GM12878 (cell line): ENCODE measurements at regions not wholly inside any gene's neighbourhood (a gene's known extent, or its start where the extent isn't known, plus 50 kb on each side); places are given as distances from the start of the nearest gene placed in this dataset.

Source experiments
- ATAC-seq: fragments of 200-7000 bp; cut with Tn5 transposase; 3 replicates; pipeline ENCODE4 v1.9.1; 2020; ENCODE audit warnings: mild to moderate bottlenecking, moderate library complexity
- BruUV-seq: library from RNA; stranded (reverse); fragments of 400-500 nt; replicated peaks from 2 replicates; lab custom pipeline; 2021; lab: Mats Ljungman, UMichigan
- CTCF ChIA-PET: fragments of 300-600 bp; sonication (Branson Sonifier 250); formaldehyde crosslinking; extraction: SDS; loops from one replicate; lab custom pipeline; 2021; ENCODE audit warnings: inconsistent platforms; lab: Yijun Ruan, JAX
- POLR2A ChIA-PET: fragments of 350-600 bp; formaldehyde crosslinking; extraction: SDS; loops from one replicate; lab custom pipeline; 2021; ENCODE audit warnings: inconsistent platforms; lab: Charles Lee
- RAD21 ChIA-PET: fragments of 300-600 bp; sonication (Branson Sonifier 250); formaldehyde crosslinking; loops from one replicate; lab custom pipeline; 2023; ENCODE audit warnings: antibody characterized with exemption; ENCODE audit not compliant: unreplicated experiment; lab: Charles Lee
- SMC1A ChIA-PET: fragments of 300-600 bp; sonication (Branson Sonifier 250); formaldehyde crosslinking; loops from one replicate; lab custom pipeline; 2023; ENCODE audit not compliant: unreplicated experiment, uncharacterized antibody; lab: Charles Lee
- DNase-seq: peaks from one replicate; pipeline ENCODE4 v3.0.0-alpha.2; 2011; ENCODE audit warnings: low read depth, low spot score
- FAIRE-seq: peaks from 3 replicates; lab custom pipeline; 2011; peaks lifted over from hg19 to GRCh38; lab: Jason Lieb, UNC
- H2AFZ ChIP-seq: 2 replicates; pipeline ENCODE4 v1.6.0; 2011; ENCODE audit warnings: low read depth, low read length, control low read depth; ENCODE audit not compliant: control insufficient read depth
- H3K27ac ChIP-seq: 2 replicates; pipeline ENCODE4 v1.5.1; 2011; ENCODE audit warnings: control low read depth; ENCODE audit not compliant: control insufficient read depth, insufficient read depth
- H3K27me3 ChIP-seq, 2 experiments: replicated peaks in 1 of 2; 2 replicates each; pipeline versions ENCODE4 v1.6.0 to v1.6.1; 2011; ENCODE audit warnings: low read length in 1 of 2; ENCODE audit not compliant: control insufficient read depth in 2 of 2, insufficient read depth in 2 of 2
- H3K36me3 ChIP-seq, 2 experiments: 2 replicates each; pipeline ENCODE4 v1.5.1; 2011; ENCODE audit warnings: low read length in 1 of 2; ENCODE audit not compliant: control insufficient read depth in 2 of 2, insufficient read depth in 2 of 2
- H3K4me1 ChIP-seq: 2 replicates; pipeline ENCODE4 v1.6.1; 2011; ENCODE audit warnings: mild to moderate bottlenecking, low read length, moderate library complexity, mixed read lengths; ENCODE audit not compliant: control insufficient read depth, insufficient read depth
- H3K4me2 ChIP-seq: 2 replicates; pipeline ENCODE4 v1.6.0; 2011; ENCODE audit warnings: control low read depth; ENCODE audit not compliant: control insufficient read depth, insufficient read depth
- H3K4me3 ChIP-seq: fragments of 200-600 bp; sonication (generic); 2 replicates; pipeline ENCODE4 v1.5.1; 2016
- H3K79me2 ChIP-seq: 2 replicates; pipeline ENCODE4 v1.6.0; 2011; ENCODE audit warnings: low read length; ENCODE audit not compliant: control insufficient read depth, insufficient read depth
- H3K9ac ChIP-seq: 2 replicates; pipeline ENCODE4 v1.8.0; 2011; ENCODE audit warnings: low read length, control low read depth, mixed read lengths; ENCODE audit not compliant: control insufficient read depth, insufficient read depth
- H3K9me3 ChIP-seq: replicated peaks from 3 replicates; pipeline ENCODE4 v1.5.1; 2011; ENCODE audit warnings: mild to moderate bottlenecking, low read length; ENCODE audit not compliant: control insufficient read depth, insufficient read depth
- H4K20me1 ChIP-seq: 2 replicates; pipeline ENCODE4 v1.6.0; 2011; ENCODE audit not compliant: control insufficient read depth, insufficient read depth
- CREB1 ChIP-seq: IDR thresholded peaks from 2 replicates; pipeline ENCODE4 v1.6.1; 2012; ENCODE audit warnings: low read depth, mild to moderate bottlenecking, inconsistent platforms
- CREM ChIP-seq: IDR thresholded peaks from 2 replicates; pipeline ENCODE4 v1.6.1; 2014; ENCODE audit warnings: antibody characterized with exemption, low read depth
- E2F8 ChIP-seq: fragments of 450-650 bp; IDR thresholded peaks from 2 replicates; pipeline ENCODE4 v1.6.1; 2018; ENCODE audit warnings: mild to moderate bottlenecking, low read depth, moderate library complexity; ENCODE audit not compliant: partially characterized antibody
- FOS ChIP-seq: IDR thresholded peaks from 3 replicates; pipeline ENCODE4 v1.6.1; 2011; ENCODE audit warnings: borderline replicate concordance; ENCODE audit not compliant: insufficient read length; ENCODE audit errors: extremely low read depth
- IRF5 ChIP-seq: fragments of 450-650 bp; IDR thresholded peaks from 2 replicates; pipeline ENCODE4 v1.6.1; 2017; ENCODE audit warnings: borderline replicate concordance
- KLF5 ChIP-seq: fragments of 450-650 bp; IDR thresholded peaks from 2 replicates; pipeline ENCODE4 v1.6.1; 2014; ENCODE audit warnings: mild to moderate bottlenecking; ENCODE audit not compliant: partially characterized antibody
- RUNX3 ChIP-seq: IDR thresholded peaks from 2 replicates; pipeline ENCODE4 v1.6.1; 2012; ENCODE audit warnings: low read length, inconsistent platforms
- SIX5 ChIP-seq: IDR thresholded peaks from 2 replicates; pipeline ENCODE4 v1.6.1; 2011; ENCODE audit warnings: mild to moderate bottlenecking, low read depth, low read length, moderate library complexity; ENCODE audit not compliant: severe bottlenecking
- SPI1 ChIP-seq: IDR thresholded peaks from 2 replicates; pipeline ENCODE4 v1.6.1; 2011; ENCODE audit warnings: low read depth, mild to moderate bottlenecking, low read length, moderate library complexity, borderline replicate concordance; ENCODE audit not compliant: insufficient read depth
- SUPT20H ChIP-seq: IDR thresholded peaks from 2 replicates; pipeline ENCODE4 v1.6.1; 2011; ENCODE audit warnings: low read depth, mild to moderate bottlenecking, low read length, moderate library complexity, borderline replicate concordance; ENCODE audit not compliant: control insufficient read depth
- ZBTB40 ChIP-seq: fragments of 450-650 bp; IDR thresholded peaks from 2 replicates; pipeline ENCODE4 v1.6.1; 2016; ENCODE audit warnings: mild to moderate bottlenecking, moderate library complexity, borderline replicate concordance
- WGBS: methylation state at CpG from one replicate; pipeline ENCODE4 v1.1.6; 2016; ENCODE audit warnings: low lambda C conversion rate; ENCODE audit not compliant: insufficient replicate concordance, insufficient coverage; ENCODE audit errors: missing lambda C conversion rate; 5-methylcytosine and 5-hydroxymethylcytosine counted together
- in situ Hi-C: fragments of 300-500 bp; cut with MboI; formaldehyde crosslinking; loops from 9 replicates; pipeline ENCODE4 v1.14.3; 2018; ENCODE audit warnings: mixed read lengths
- intact Hi-C: fragments of 100-400 bp; cut with micrococcal nuclease; formaldehyde crosslinking; loops from one replicate; pipeline ENCODE4 v1.14.2; 2022; ENCODE audit not compliant: unreplicated experiment

GRCh38 chr2:38168710-38169480 is 92.9 kb upstream of the CYP1B1 start:
- no peak for FAIRE-seq
- ChIA-PET CTCF (interaction anchor here (0.6 kb wide), 1 partner anchor 250 kb away, joined by 4 read pairs; no protein-coding TSS in a partner anchor), SMC1A (no interaction called here)
- TF ChIP-seq KLF5, result no peak
- no peak for TF ChIP-seq CREM
- no peak for TF ChIP-seq SUPT20H
- TF ChIP-seq RUNX3, result peak; percentile 76
- no peak for TF ChIP-seq ZBTB40
- TF ChIP-seq SIX5, result no peak
- TF ChIP-seq FOS, result no peak
- TF ChIP-seq IRF5, result no peak
- peak; percentile 28; the same call in 1 of the 2 replicates for TF ChIP-seq CREB1
- no peak for TF ChIP-seq SPI1
- no peak for TF ChIP-seq E2F8

More at GRCh38 chr2:38168710-38169480, 92.9 kb upstream of the CYP1B1 start:
- ChIA-PET POLR2A (no interaction called here), RAD21 (no interaction called here)
- Histone ChIP-seq H3K9ac (no peak overlapping the region), H3K4me3 (no peak overlapping the region), H2AFZ (no peak overlapping the region; the same call in 1 of the 2 replicates), H3K27ac (no peak overlapping the region), H3K4me2 (0 out of 2 replicates have a peak overlapping the region, but pooled peaks have one; percentile 5), H4K20me1 (no peaks in the 10 kb centered on the region), H3K9me3 (peaks cover 8% of the 10 kb centered on the region; the same call in 2 of the 3 replicates), H3K79me2 (no peaks in the 10 kb centered on the region), H3K4me1 (peaks cover 34% of the 10 kb centered on the region), H3K27me3 (no peaks in the 10 kb centered on the region), H3K36me3 (no peaks in the 10 kb centered on the region)
- 62% methylated on average over 5 of the region's 5 CpGs for WGBS
- intact Hi-C loops (loop anchor here (2.0 to 5.0 kb wide), 2 partner anchors 16 to 93 kb away; no protein-coding TSS in a partner anchor), in situ Hi-C loops (no loop called here)
- no TSS peak for BruUV-seq
- DNase-seq (no peak), ATAC-seq (no peak)
